K562 (cell line): ENCODE measurements at regions not wholly inside any gene's neighbourhood (a gene's known extent, or its start where the extent isn't known, plus 50 kb on each side); places are given as distances from the start of the nearest gene placed in this dataset.

Experiments used
- ATAC-seq: fragments of 200-7000 bp; cut with Tn5 transposase; 3 replicates; pipeline ENCODE4 v1.9.1; 2020; ENCODE audit warnings: moderate library complexity
- BruUV-seq: library from RNA; stranded (reverse); fragments of 400-500 nt; replicated peaks from 2 replicates; lab custom pipeline; 2021; lab: Mats Ljungman, UMichigan
- CTCF ChIA-PET: fragments of 300-600 bp; formaldehyde crosslinking; extraction: SDS; loops from one replicate; lab custom pipeline; 2021; ENCODE audit warnings: low intra/inter-chr PET ratio; lab: Yijun Ruan, JAX
- POLR2A ChIA-PET: fragments of 300-600, 350-650 bp; sonication (Branson Sonifier 250); formaldehyde crosslinking; extraction: SDS; loops from one replicate; lab custom pipeline; 2021; ENCODE audit warnings: antibody characterized with exemption, inconsistent platforms; lab: Yijun Ruan, JAX
- DNase-seq, 4 experiments: peaks; one replicate each; pipeline versions ENCODE4 v3.0.0 to v3.0.0-alpha.2; 2011 to 2018; ENCODE audit warnings: low spot score in 3 of 4, mixed read lengths in 3 of 4; ENCODE audit errors: extremely low read depth in 1 of 4
- FAIRE-seq: peaks from 2 replicates; lab custom pipeline; 2011; peaks lifted over from hg19 to GRCh38; lab: Jason Lieb, UNC
- H2AFZ ChIP-seq: 2 replicates; pipeline ENCODE4 v1.6.0; 2011; ENCODE audit warnings: low read depth, low read length, control low read depth, inconsistent platforms
- H3K27ac ChIP-seq: fragments of 200-600 bp; 3 replicates; pipeline ENCODE4 v1.8.0; 2011; ENCODE audit warnings: low read depth, mild to moderate bottlenecking, control low read depth, inconsistent platforms, low read length, moderate library complexity, mixed read lengths; ENCODE audit errors: extremely low read depth
- H3K27me3 ChIP-seq, 2 experiments: fragments of 300-600 bp in 1 of 2; 2 replicates in 1 of 2; 3 replicates in 1 of 2; pipeline versions ENCODE4 v1.6.0 to v1.8.0; 2011; ENCODE audit warnings: inconsistent platforms in 2 of 2, low read length in 2 of 2, mild to moderate bottlenecking in 1 of 2, mixed read lengths in 1 of 2, moderate library complexity in 1 of 2; ENCODE audit not compliant: control insufficient read depth in 2 of 2, insufficient read depth in 2 of 2
- H3K36me3 ChIP-seq: fragments of 300-600 bp; 3 replicates; pipeline ENCODE4 v1.8.0; 2011; ENCODE audit warnings: mild to moderate bottlenecking, low read length, inconsistent platforms; ENCODE audit not compliant: control insufficient read depth, insufficient read depth
- H3K4me1 ChIP-seq, 2 experiments: fragments of 200-600 bp in 1 of 2; replicated peaks in 1 of 2; 2 replicates in 1 of 2; 3 replicates in 1 of 2; pipeline versions ENCODE4 v1.5.1 to v1.8.0; 2011; ENCODE audit warnings: inconsistent platforms in 2 of 2, low read length in 2 of 2, mild to moderate bottlenecking in 1 of 2, mixed read lengths in 1 of 2, moderate library complexity in 1 of 2; ENCODE audit not compliant: control insufficient read depth in 2 of 2, insufficient read depth in 2 of 2
- H3K4me2 ChIP-seq: 2 replicates; pipeline ENCODE4 v1.6.1; 2011; ENCODE audit warnings: low read length, control low read depth, inconsistent platforms, mixed read lengths; ENCODE audit not compliant: insufficient read depth
- H3K4me3 ChIP-seq: fragments of 200-600 bp; sonication (generic), shearing (Covaris generic); 2 replicates; pipeline ENCODE4 v1.5.1; 2016; ENCODE audit warnings: control low read depth, inconsistent platforms
- H3K79me2 ChIP-seq: fragments of 200-600 bp; 3 replicates; pipeline ENCODE4 v1.8.0; 2011; ENCODE audit warnings: low read length, inconsistent platforms; ENCODE audit not compliant: control insufficient read depth, insufficient read depth
- H3K9ac ChIP-seq, 2 experiments: 2 replicates each; pipeline versions ENCODE4 v1.6.0 to v1.6.1; 2011; ENCODE audit warnings: low read depth in 2 of 2, low read length in 2 of 2, control low read depth in 1 of 2, inconsistent platforms in 1 of 2, mild to moderate bottlenecking in 1 of 2, mixed read lengths in 1 of 2; ENCODE audit not compliant: insufficient read depth in 1 of 2
- H3K9me1 ChIP-seq: one replicate; pipeline ENCODE4 v1.6.0; 2011; ENCODE audit warnings: inconsistent platforms, mild to moderate bottlenecking, low read length, moderate library complexity; ENCODE audit not compliant: control insufficient read depth, insufficient read depth
- H3K9me3 ChIP-seq: replicated peaks from 2 replicates; pipeline ENCODE4 v1.5.1; 2011; ENCODE audit warnings: low read depth, low read length, inconsistent platforms; ENCODE audit not compliant: control insufficient read depth, insufficient read depth
- H4K20me1 ChIP-seq: replicated peaks from 2 replicates; pipeline ENCODE4 v1.6.1; 2011; ENCODE audit warnings: low read length, inconsistent platforms, mixed read lengths; ENCODE audit not compliant: control insufficient read depth, insufficient read depth
- DDX20 ChIP-seq: fragments of 450-650 bp; IDR thresholded peaks from 2 replicates; pipeline ENCODE4 v1.6.1; 2016; ENCODE audit warnings: missing genetic modification characterization, low read depth, mild to moderate bottlenecking, missing compliant biosample characterization, moderate library complexity
- DIDO1 ChIP-seq: fragments of 450-650 bp; IDR thresholded peaks from 2 replicates; pipeline ENCODE4 v1.6.1; 2016; ENCODE audit warnings: low read depth, missing biosample characterization, missing genetic modification characterization
- FOXA1 ChIP-seq: fragments of 450-650 bp; IDR thresholded peaks from 2 replicates; pipeline ENCODE4 v1.6.1; 2016; ENCODE audit warnings: mild to moderate bottlenecking, borderline replicate concordance
- GTF2B ChIP-seq: IDR thresholded peaks from 2 replicates; pipeline ENCODE4 v1.6.1; 2011; ENCODE audit not compliant: insufficient read length; ENCODE audit errors: extremely low read depth
- HOMEZ ChIP-seq: fragments of 250-450 bp; sonication (Bioruptor Pico); IDR thresholded peaks from 2 replicates; pipeline ENCODE4 v1.4.0; 2020; ENCODE audit warnings: mild to moderate bottlenecking, moderate library complexity
- MYNN ChIP-seq, 2 experiments: sonication (generic); formaldehyde crosslinking in 1 of 2; IDR thresholded peaks; 2 replicates each; pipeline versions ENCODE4 v1.5.0 to v1.6.1; 2016 to 2020; ENCODE audit warnings: antibody characterized with exemption in 1 of 2, missing genetic modification reagents in 1 of 2
- NFATC3 ChIP-seq: fragments of 450-650 bp; IDR thresholded peaks from 2 replicates; pipeline ENCODE4 v1.6.1; 2017; ENCODE audit warnings: mild to moderate bottlenecking
- NFE2L1 ChIP-seq: fragments of 450-650 bp; IDR thresholded peaks from 2 replicates; pipeline ENCODE4 v1.6.1; 2016; ENCODE audit warnings: missing genetic modification characterization, low read depth, mild to moderate bottlenecking, missing compliant biosample characterization, moderate library complexity, borderline replicate concordance
- SIRT6 ChIP-seq: IDR thresholded peaks from one replicate; pipeline ENCODE4 v1.6.1; 2012; ENCODE audit warnings: low read depth, mild to moderate bottlenecking, control low read depth, inconsistent platforms, low read length, moderate library complexity
- U2AF1 ChIP-seq: fragments of 200-400 bp; formaldehyde crosslinking; optimal IDR thresholded peaks from 2 replicates; pipeline ENCODE3; 2017; ENCODE audit warnings: mild to moderate bottlenecking, low read depth, low read length, moderate library complexity
- YBX1 ChIP-seq: fragments of 450-650 bp; IDR thresholded peaks from 2 replicates; pipeline ENCODE4 v1.7.1; 2016; ENCODE audit warnings: mild to moderate bottlenecking
- ZNF347 ChIP-seq: fragments of 450-650 bp; formaldehyde crosslinking; IDR thresholded peaks from 2 replicates; pipeline ENCODE4 v1.4.0; 2020; ENCODE audit warnings: low read depth, mild to moderate bottlenecking, moderate library complexity
- WGBS: fragments of 100-300 bp; shearing (Covaris generic); methylation state at CpG from one replicate; pipeline ENCODE4 v1.1.6; 2016; ENCODE audit warnings: low coverage, mixed read lengths; ENCODE audit not compliant: insufficient coverage; ENCODE audit errors: missing lambda C conversion rate; 5-methylcytosine and 5-hydroxymethylcytosine counted together
- in situ Hi-C: fragments of 300-500 bp; cut with MboI; formaldehyde crosslinking; loops from 4 replicates; pipeline ENCODE4 v1.15.0; 2018; ENCODE audit warnings: inconsistent platforms, mixed read lengths
- intact Hi-C: fragments of 100-400 bp; cut with micrococcal nuclease; formaldehyde crosslinking; loops from 2 replicates; pipeline ENCODE4 v1.14.2; 2022

- intact Hi-C loops (no loop called here), in situ Hi-C loops (no loop called here)
- Histone ChIP-seq H3K9me3 (no peaks in the 10 kb centered on the region), H3K4me3 (no peak overlapping the region), H3K9me1 (no peaks in the 10 kb centered on the region), H4K20me1 (no peaks in the 10 kb centered on the region; the same call in 1 of the 2 replicates), H3K79me2 (no peaks in the 10 kb centered on the region), H3K4me2 (no peak overlapping the region), H3K9ac (no peak overlapping the region), H3K4me1 (peaks cover 0 to 6% of the 10 kb centered on the region in 2 experiments; a peak in 1 of 5 replicates), H3K27me3 (peaks cover 54 to 65% of the 10 kb centered on the region in 2 experiments), H2AFZ (no peak overlapping the region)
- CTCF ChIA-PET, result no interaction called here
- BruUV-seq, result no TSS peak
- under 1% methylated on average over 10 of the region's 10 CpGs for WGBS
- TF ChIP-seq DIDO1 (tag) (no peak), DDX20 (tag) (no peak), NFE2L1 (tag) (no peak), U2AF1 (no peak), MYNN (IDR thresholded peaks at IDR 0.05) (no peak), MYNN (CRISPR knock-in tag; IDR thresholded peaks at IDR 0.05) (no peak), NFATC3 (no peak), YBX1 (no peak), FOXA1 (no peak), ZNF347 (no peak), SIRT6 (no peak), HOMEZ (CRISPR knock-in tag) (no peak), GTF2B (no peak)
- TF ChIP-seq, all 486 proteins: peak for 0
- FAIRE-seq (no peak), DNase-seq (no peak), ATAC-seq (no peak)
- Histone ChIP-seq H3K27ac (no peak overlapping the region), H3K36me3 (no peaks in the 10 kb centered on the region)
- POLR2A ChIA-PET, result interaction anchor here (0.7 kb wide), 1 partner anchor 44 kb away, joined by 3 read pairs; no protein-coding TSS in a partner anchor
Measured at GRCh38 chr5:1944408-1944807, 61.7 kb upstream of the IRX4 start.
